ENCODE measurements at regions not wholly inside any gene's neighbourhood (a gene's known extent, or its start where the extent isn't known, plus 50 kb on each side); places are given as distances from the start of the nearest gene placed in this dataset.
"Not testable (repeated sequence)": the region's sequence is repeated elsewhere in the genome, so short reads cannot be mapped to it uniquely, and the experiment has no call there.

GRCh38 chr10:22825841-22826240, 102.0 kb upstream of the ARMC3 start:
- DNase-seq, result peak in 2 of 56 donors; percentile 5 to 12

GRCh38 chr10:22824984-22825383, 102.9 kb upstream of the ARMC3 start:
- DNase-seq, result no peak

- no peak for DNase-seq
These were observed 103.3 kb upstream of the ARMC3 start for GRCh38 chr10:22824520-22824919.

- no peak for DNase-seq
These were observed 104.7 kb upstream of the ARMC3 start for GRCh38 chr10:22823109-22823508.

GRCh38 chr10:22821921-22822320, 105.9 kb upstream of the ARMC3 start:
- not testable (repeated sequence) for DNase-seq

GRCh38 chr10:22821501-22821900, 106.4 kb upstream of the ARMC3 start:
- no peak for DNase-seq

- DNase-seq, result no peak
These were observed 101.9 kb upstream of the PIP4K2A start for GRCh38 chr10:22816298-22816653.

DNA sequence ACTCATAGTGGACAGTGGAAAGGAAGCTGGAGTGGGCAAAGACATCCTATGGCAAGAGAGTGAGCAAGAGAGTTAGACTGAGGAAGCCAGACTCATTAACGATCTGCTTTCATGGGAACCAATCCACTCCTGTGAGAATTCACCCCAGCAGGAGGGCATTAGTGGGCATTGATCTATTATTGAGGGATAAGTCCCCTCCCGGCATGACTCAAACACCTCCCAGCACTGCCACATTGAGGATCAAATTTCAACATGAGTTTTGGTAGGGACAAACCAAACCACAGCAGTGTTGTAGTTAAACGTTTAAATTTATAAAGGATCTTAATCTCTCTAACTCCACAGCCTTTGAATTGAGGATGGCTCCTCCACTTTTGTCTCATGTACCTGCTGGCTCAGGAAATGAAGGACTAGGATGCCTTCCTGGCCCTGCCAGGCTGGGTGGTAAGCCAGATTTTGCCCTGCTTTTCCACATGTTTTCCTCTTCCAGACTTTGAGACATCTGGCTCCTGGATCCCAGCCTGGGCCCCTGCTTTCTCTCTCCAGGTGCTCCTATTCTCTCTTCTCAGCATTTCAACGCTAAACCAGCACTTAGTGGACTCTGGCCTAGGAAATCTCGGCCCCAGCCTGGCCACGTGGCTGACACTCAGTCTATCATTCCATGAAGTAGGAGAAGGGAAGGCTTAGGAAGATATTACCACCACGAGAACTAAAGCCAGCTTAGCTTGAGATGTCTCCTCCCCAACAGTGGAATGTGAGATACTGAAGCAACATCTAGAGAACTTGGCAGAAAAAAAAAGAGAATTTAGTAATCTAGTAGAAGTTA, 96.5 kb upstream of the PIP4K2A start:
- DNase-seq, result no peak

DNA sequence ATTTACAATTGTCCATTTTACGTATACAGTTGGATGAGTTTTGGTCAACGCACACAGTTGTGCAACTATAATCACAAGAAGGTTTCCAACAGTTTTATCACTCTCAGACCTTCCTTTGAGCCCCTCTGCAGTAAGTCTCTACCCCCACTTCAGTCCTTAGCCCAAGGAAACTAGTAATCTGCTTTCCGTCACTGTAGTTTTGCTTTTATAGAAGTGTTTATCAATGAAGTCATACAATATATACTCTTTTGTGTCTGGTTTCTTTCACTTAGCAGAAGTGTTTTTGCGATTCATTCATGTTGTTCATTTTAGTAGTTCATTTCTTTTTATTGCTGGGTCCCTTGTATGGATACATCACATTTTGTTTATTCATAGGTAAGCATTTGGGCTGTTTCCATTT, 92.9 kb upstream of the PIP4K2A start:
- no peak for DNase-seq

- DNase-seq, result peak in 45 of 56 donors; percentile 8 to 85 (median 48)
These were observed 90.9 kb upstream of the PIP4K2A start for GRCh38 chr10:22805304-22805703.

DNA sequence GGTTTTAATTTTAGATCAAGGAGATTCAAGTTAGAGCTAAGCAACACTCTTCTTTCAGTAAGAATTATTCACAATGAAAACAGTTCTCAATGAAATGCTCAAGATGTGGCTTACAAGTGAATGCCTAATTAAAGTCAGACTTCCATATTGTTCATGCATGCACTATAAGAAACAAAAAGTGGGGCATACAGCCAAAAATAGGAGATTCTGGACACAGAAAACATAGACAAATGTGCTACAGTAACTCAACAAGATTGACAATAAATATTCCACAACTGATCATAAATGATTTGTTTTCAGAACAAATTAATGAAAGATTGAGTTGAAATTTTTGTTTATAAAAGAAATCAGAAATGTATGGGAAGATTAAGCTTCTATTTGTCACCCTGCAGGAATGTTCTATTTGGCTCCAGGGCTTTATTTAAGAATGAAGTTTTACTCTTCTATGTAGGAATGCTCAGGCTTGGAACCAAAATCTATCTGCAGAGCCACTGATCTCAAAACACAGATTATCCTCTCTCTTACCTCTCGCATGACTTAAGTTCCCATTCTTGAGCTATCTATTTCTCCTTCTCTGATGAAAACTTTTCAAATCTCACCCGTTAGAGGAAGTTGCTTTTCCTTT, 89.0 kb upstream of the PIP4K2A start:
- no peak for DNase-seq

DNA sequence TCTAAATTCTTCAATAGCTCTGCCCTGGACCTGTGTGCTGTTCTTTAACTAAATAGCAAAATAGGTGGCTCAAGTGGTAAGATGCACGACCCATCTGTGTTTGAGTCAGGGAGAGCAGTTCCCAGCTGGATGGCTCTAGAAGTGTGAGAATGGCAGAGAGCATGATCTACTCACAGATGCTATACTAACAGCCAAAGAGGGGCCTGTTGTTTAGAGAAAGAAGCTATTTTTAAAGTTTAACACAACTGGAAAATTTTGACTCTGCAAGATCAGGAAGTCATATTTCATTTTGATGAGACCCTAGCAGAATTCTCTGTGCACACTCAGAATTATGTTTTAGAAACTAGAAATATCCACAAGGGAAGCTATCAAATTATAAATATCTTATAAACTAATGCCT, 87.4 kb upstream of the PIP4K2A start:
- no peak for DNase-seq

DNA sequence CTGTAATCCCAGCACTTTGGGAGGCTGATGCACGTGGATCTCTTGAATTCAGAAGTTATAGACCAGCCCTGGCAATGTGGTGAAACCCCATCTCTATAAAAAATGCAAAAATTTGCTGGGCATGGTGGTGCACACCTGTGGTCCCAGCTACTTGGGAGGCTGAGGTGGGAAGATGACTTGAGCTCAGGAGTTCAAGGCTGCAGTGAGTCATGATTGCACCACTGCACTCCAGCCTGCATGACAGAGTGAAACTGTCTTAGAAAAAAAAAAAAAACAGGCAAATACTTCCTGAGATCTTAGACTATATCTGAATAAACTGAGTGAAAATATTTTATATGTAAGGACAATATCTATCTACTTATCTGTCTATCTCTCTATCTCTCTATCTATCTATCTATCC, 83.4 kb upstream of the PIP4K2A start:
- not testable (repeated sequence) for DNase-seq

DNA sequence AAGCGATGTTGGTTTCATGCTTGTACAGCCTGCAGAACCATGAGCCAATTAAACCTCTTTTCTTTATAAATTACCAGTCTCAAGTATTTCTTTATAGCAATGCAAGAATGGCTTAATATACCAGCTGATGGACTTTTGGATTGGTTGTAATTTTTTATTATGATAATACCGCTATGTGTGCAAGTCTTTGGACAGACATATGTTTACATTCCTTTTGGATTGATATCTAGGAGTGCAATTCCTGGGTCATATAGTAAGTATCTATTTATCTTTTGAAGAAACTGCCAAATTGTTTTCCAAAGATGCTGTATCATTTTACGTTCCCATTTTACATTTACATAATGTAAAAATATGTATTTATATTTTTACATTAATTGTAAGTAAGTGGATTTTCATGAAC, 81.2 kb upstream of the PIP4K2A start:
- DNase-seq, result no peak

DNA sequence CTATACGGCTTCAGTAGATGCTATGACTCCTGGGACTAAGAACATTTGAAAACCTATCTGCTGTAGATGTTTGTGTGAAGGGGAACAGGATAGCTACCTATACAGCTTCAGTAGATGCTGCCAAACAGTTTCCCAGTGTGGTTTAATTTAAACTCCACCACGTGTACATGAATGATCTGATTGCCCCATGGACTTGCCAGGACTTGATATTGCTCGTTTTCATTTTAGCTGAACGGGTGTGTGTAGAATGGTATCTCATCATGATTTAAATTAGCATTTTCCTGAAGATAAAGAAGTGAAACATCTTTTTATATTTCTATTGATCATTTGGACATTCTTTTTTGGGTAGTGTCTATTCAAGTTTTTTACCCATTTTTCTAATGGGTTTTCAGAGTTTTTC, 77.8 kb upstream of the PIP4K2A start:
- no peak for DNase-seq

GRCh38 chr10:22791665-22792064, 77.3 kb upstream of the PIP4K2A start:
- DNase-seq, result no peak

- DNase-seq, result no peak
These were observed 70.3 kb upstream of the PIP4K2A start for GRCh38 chr10:22784668-22785067.

DNA sequence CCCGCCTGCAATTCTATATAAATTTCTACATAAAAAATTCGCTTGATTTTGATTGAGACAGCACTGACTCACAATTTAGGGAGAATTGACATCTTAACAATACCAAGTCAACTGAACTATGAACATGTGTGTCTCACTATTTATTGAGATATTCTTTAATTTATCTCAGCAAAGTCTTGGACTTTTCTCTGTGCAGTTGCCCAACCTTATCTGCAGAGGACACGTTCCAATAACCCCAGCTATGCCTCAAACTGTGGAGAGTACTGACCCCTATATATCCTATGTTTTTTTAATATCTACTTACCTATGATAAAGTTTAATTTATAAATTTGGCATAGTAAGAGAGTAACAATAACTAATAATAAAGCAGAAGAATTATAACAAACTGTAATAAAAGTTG, 69.4 kb upstream of the PIP4K2A start:
- no peak for DNase-seq

GRCh38 chr10:22780474-22780885, 66.1 kb upstream of the PIP4K2A start:
- peak in 22 of 56 donors; percentile 6 to 58 (median 24) for DNase-seq

GRCh38 chr10:22779331-22780019, 65.1 kb upstream of the PIP4K2A start:
- no peak for DNase-seq

DNA sequence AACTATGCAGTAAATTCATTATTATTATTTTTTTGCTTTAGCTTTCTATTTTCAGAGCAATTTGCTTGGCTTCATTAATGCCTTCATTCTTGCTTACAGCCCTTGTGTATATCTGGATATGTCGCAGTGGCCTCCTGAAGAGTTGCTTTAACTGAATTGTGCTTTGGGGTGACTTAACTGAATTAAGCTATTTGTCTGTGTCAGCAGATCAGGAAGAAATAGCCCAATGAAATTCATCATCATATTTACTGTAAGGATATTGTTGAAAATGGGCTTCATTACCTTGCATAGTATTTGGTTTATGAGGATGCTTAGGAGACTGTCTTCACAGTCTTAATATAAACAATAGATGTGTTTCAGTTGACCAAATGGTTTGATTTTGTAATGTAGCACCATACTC, 59.7 kb upstream of the PIP4K2A start:
- DNase-seq, result no peak

DNA sequence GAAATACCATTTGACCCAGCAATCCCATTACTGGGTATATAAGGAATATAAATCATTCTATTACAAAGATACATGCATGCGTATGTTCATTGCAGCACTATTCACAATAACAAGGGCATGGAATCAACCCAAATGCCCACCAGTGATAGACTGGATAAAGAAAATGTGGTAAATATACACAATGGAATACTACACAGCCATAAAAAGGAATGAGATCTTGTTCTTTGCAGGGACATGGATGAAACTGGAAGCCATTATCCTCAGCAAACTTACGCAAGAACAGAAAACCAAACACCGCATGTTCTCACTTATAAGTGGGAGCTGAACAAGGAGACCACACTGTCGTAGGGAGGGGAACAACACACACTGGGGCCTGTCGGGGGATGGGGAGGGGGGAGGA, 57.3 kb upstream of the PIP4K2A start:
- DNase-seq, result not testable (repeated sequence)

- no peak for DNase-seq
These were observed 55.9 kb upstream of the PIP4K2A start for GRCh38 chr10:22770270-22770669.
